UCSD-AML1 (cell line): ENCODE measurements at regions not wholly inside any gene's neighbourhood (a gene's known extent, or its start where the extent isn't known, plus 50 kb on each side); places are given as distances from the start of the nearest gene placed in this dataset.
"Not testable (repeated sequence)": the region's sequence is repeated elsewhere in the genome, so short reads cannot be mapped to it uniquely, and the experiment has no call there.

Experiments used
- DNase-seq: peaks from one replicate; lab custom pipeline; 2025; ENCODE audit not compliant: unreplicated experiment; lab: John Stamatoyannopoulos, UW

- no peak for DNase-seq
These were observed 56.7 kb downstream of the CCDC74A start for GRCh38 chr2:131584380-131584779.

- DNase-seq = no peak
These were observed 57.3 kb downstream of the CCDC74A start for GRCh38 chr2:131584940-131585339.

- DNase-seq = no peak
These were observed 60.6 kb downstream of the CCDC74A start for GRCh38 chr2:131588152-131588873.

- DNase-seq = not testable (repeated sequence)
These were observed 61.4 kb downstream of the CCDC74A start for GRCh38 chr2:131589126-131589525.

GRCh38 chr2:131590366-131590765 lies 62.7 kb downstream of the CCDC74A start:
- DNase-seq = no peak

GRCh38 chr2:131590896-131591295 lies 63.2 kb downstream of the CCDC74A start:
- no peak for DNase-seq

- not testable (repeated sequence) for DNase-seq
These were observed 68.9 kb downstream of the CCDC74A start for GRCh38 chr2:131596561-131596960.

- DNase-seq = not testable (repeated sequence)
These were observed 74.8 kb downstream of the CCDC74A start for GRCh38 chr2:131602444-131602843.

- DNase-seq = not testable (repeated sequence)
These were observed 77.0 kb downstream of the CCDC74A start for GRCh38 chr2:131604652-131605051.

GRCh38 chr2:131606366-131606765 lies 78.7 kb downstream of the CCDC74A start:
- not testable (repeated sequence) for DNase-seq

GRCh38 chr2:131607056-131607455 lies 79.4 kb downstream of the CCDC74A start:
- not testable (repeated sequence) for DNase-seq

GRCh38 chr2:131614539-131614938 lies 86.9 kb downstream of the CCDC74A start:
- not testable (repeated sequence) for DNase-seq

GRCh38 chr2:131618320-131618719 lies 90.6 kb downstream of the CCDC74A start:
- not testable (repeated sequence) for DNase-seq

GRCh38 chr2:131622874-131623273 lies 95.2 kb downstream of the CCDC74A start:
- not testable (repeated sequence) for DNase-seq

GRCh38 chr2:131626011-131626410 lies 98.3 kb downstream of the CCDC74A start:
- DNase-seq = not testable (repeated sequence)

GRCh38 chr2:131626565-131626964 lies 98.9 kb downstream of the CCDC74A start:
- DNase-seq = not testable (repeated sequence)

- not testable (repeated sequence) for DNase-seq
These were observed 100.1 kb downstream of the CCDC74A start for GRCh38 chr2:131627777-131628176.

- not testable (repeated sequence) for DNase-seq
These were observed 104.0 kb downstream of the CCDC74A start for GRCh38 chr2:131631648-131632047.

GRCh38 chr2:131633405-131633804 lies 105.7 kb downstream of the CCDC74A start:
- not testable (repeated sequence) for DNase-seq

- DNase-seq = not testable (repeated sequence)
These were observed 106.4 kb downstream of the CCDC74A start for GRCh38 chr2:131633827-131634695.

GRCh38 chr2:131635611-131636010 lies 107.9 kb downstream of the CCDC74A start:
- no peak for DNase-seq
